Activated naive CD4-positive, alpha-beta T cell treated with anti-CD3 and anti-CD28 coated beads for 36 hours (primary cell): ENCODE measurements at regions not wholly inside any gene's neighbourhood (a gene's known extent, or its start where the extent isn't known, plus 50 kb on each side); places are given as distances from the start of the nearest gene placed in this dataset.

Experiments used
- CTCF ChIA-PET: fragments of 350-600 bp; sonication (Branson Sonifier 250); formaldehyde crosslinking; loops from one replicate; lab custom pipeline; 2021; ENCODE audit warnings: antibody characterized with exemption; lab: Charles Lee
- DNase-seq: peaks from one replicate; pipeline ENCODE4 v3.0.0-alpha.2; 2020
- H3K27ac Mint-ChIP-seq: one replicate; pipeline ENCODE4 v1.8.0; 2021; ENCODE audit warnings: mild to moderate bottlenecking, mixed read lengths
- H3K27me3 Mint-ChIP-seq: one replicate; pipeline ENCODE4 v1.8.0; 2021; ENCODE audit warnings: low read depth, mixed read lengths
- H3K36me3 Mint-ChIP-seq: one replicate; pipeline ENCODE4 v1.8.0; 2021; ENCODE audit warnings: low read depth, mixed read lengths
- H3K4me1 Mint-ChIP-seq: one replicate; pipeline ENCODE4 v1.8.0; 2021; ENCODE audit warnings: low read depth, mixed read lengths
- H3K4me3 Mint-ChIP-seq: one replicate; pipeline ENCODE4 v1.8.0; 2021; ENCODE audit warnings: mild to moderate bottlenecking, moderate library complexity, mixed read lengths
- H3K9me3 Mint-ChIP-seq: one replicate; pipeline ENCODE4 v1.8.0; 2021; ENCODE audit warnings: mixed read lengths
- intact Hi-C: fragments of 100-400 bp; cut with micrococcal nuclease; formaldehyde crosslinking; loops from one replicate; pipeline ENCODE4 v1.15.1; 2023

DNA sequence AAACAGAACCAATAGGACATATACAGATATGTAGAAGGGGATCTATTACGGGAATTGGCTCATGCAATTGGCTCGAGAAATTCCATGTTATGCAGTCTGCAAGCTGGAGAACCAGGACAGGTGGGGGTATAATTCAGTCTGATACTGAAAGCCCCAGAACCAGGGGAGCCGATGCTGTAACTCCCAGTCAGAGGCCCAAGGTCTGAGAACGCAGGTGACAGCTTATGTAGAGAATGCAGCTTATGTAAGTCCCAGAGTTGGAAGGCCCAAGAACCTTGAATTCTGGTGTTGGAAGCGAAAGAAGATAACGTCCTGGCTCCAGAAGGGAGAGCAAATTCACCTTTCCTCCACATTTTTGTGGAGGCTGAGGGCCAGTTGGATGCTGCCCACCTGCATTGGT, 62.7 kb downstream of the CCNL1 start:
- H3K4me1 Mint-ChIP-seq: peaks cover 33% of the 10 kb centered on the region
- no peaks in the 10 kb centered on the region for H3K9me3 Mint-ChIP-seq
- CTCF ChIA-PET: interaction anchor here (1.0 to 1.3 kb wide), 2 partner anchors 17 to 41 kb away, joined by 3 read pairs; no protein-coding TSS in a partner anchor
- H3K27ac Mint-ChIP-seq: no peak overlapping the region
- intact Hi-C loops: no loop called here
- DNase-seq: no peak
- no peak overlapping the region for H3K4me3 Mint-ChIP-seq
- no peaks in the 10 kb centered on the region for H3K36me3 Mint-ChIP-seq
- no peaks in the 10 kb centered on the region for H3K27me3 Mint-ChIP-seq

DNA sequence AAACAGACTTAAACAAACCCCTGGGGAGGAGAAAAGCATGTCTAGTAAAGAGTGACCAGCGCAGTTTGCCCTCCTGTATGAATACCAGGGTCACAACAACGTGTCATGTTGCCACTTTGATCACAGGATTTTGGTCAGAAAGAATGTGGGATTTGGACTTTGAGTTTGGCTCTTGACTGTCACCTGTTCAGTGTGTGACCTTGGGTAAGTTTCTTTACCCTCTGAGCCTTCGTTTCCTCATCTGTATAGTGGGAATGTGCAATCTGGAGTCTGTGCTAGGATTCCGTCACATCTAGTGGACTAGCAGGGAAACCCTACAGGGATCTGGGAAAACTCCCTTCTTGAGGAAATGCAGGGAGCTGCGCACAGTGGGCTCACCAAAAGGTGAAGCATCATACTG, 63.6 kb downstream of the CCNL1 start:
- DNase-seq: no peak
- Mint-ChIP-seq H3K4me1 (peaks cover 35% of the 10 kb centered on the region), H3K9me3 (no peaks in the 10 kb centered on the region), H3K36me3 (no peaks in the 10 kb centered on the region), H3K27me3 (no peaks in the 10 kb centered on the region), H3K4me3 (no peak overlapping the region), H3K27ac (no peak overlapping the region)
- intact Hi-C loops: no loop called here
- CTCF ChIA-PET: interaction anchor here (0.5 to 1.3 kb wide), 3 partner anchors 13 to 42 kb away, joined by 3 read pairs; no protein-coding TSS in a partner anchor
